ENCODE measurements at regions not wholly inside any gene's neighbourhood (a gene's known extent, or its start where the extent isn't known, plus 50 kb on each side); places are given as distances from the start of the nearest gene placed in this dataset.
"Not testable (repeated sequence)": the region's sequence is repeated elsewhere in the genome, so short reads cannot be mapped to it uniquely, and the experiment has no call there.

- H3K9me3 ChIP-seq; H3K27me3 ChIP-seq; H3K4me3 ChIP-seq; H3K36me3 ChIP-seq; H3K27ac ChIP-seq; H3K4me1 ChIP-seq; intact Hi-C loops (cut with DNase I): not testable (repeated sequence)
- peak; percentile 43 for DNase-seq
- 42 to 83% methylated on average over 15 of the region's 19 CpGs for WGBS, 2 donors
These were observed 155.5 kb downstream of the NPIPB11 start for GRCh38 chr16:29250923-29251434.

DNA sequence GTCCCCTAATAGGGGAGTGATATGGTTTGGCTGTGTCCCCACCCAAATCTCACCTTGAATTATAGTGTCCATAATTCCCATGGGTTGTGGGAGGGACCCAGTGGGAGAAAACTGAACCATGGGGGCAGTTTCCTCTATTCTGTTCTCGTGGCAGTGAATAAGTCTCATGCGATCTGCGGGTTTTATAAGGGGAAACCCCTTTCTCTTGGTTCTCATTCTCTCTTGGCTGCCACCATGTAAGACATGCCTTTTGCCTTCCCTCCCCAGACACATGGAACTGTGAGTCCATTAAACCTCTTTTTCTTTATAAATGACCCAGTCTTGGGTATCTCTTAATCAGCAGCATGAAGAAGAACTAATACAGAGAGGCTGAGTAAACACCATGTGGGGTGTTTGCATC is 156.0 kb downstream of the NPIPB11 start:
- intact Hi-C loops (cut with DNase I); DNase-seq; H3K27ac ChIP-seq; H3K27me3 ChIP-seq; H3K9me3 ChIP-seq; H3K4me1 ChIP-seq; H3K4me3 ChIP-seq; H3K36me3 ChIP-seq: not testable (repeated sequence)
- 85 to 91% methylated on average over 3 of the region's 3 CpGs for WGBS, 2 donors

GRCh38 chr16:29248940-29249318 is 157.6 kb downstream of the NPIPB11 start:
- intact Hi-C loops (cut with DNase I); H3K36me3 ChIP-seq; H3K4me3 ChIP-seq; DNase-seq; H3K27me3 ChIP-seq; H3K4me1 ChIP-seq; H3K27ac ChIP-seq; H3K9me3 ChIP-seq: not testable (repeated sequence)
- 90 to 95% methylated on average over 8 of the region's 8 CpGs for WGBS, 2 donors

DNA sequence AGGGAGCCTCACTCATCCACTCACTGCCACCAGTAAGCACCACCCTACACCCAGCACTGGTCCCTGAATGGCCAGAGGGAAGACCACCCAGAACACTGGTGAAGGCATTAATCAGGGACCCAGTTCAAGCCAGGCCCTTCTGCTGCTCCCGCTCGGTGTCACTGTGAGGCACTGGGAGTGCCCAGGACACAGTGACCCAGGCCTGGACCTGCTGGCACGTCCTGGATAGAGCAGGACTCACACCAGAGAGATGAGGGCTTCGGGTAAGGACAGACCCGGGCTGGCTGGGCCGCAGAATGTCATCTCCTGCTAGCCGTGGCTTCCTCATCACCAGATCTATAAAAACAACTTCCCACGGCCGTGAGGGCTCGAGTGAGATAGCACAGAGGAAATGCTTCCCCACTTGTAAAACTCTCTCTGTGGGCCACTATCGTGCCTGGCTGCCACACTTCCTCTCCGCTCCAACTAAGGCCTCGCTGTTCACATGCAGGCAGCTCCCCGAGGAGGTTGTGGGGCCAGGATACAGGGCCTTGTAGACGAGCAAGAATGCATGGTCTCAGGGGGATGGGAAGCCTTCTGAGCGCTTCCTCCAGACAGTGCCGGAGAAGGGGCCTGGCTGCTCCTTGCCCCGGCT is 158.1 kb downstream of the NPIPB11 start:
- H3K27ac ChIP-seq; H3K9me3 ChIP-seq; H3K4me3 ChIP-seq; intact Hi-C loops (cut with DNase I); H3K36me3 ChIP-seq; H3K4me1 ChIP-seq; H3K27me3 ChIP-seq: not testable (repeated sequence)
- peak; percentile 62 for DNase-seq
- WGBS, 2 donors: 66 to 86% methylated on average over 16 to 18 of the region's 18 CpGs

- 78 to 97% methylated on average over 3 to 5 of the region's 5 CpGs for WGBS, 2 donors
- DNase-seq; H3K27ac ChIP-seq; H3K4me1 ChIP-seq; H3K4me3 ChIP-seq; H3K36me3 ChIP-seq; intact Hi-C loops (cut with DNase I); H3K27me3 ChIP-seq; H3K9me3 ChIP-seq: not testable (repeated sequence)
These were observed 160.4 kb downstream of the NPIPB11 start for GRCh38 chr16:29246091-29246490.

- Histone ChIP-seq H3K4me3 (no peak overlapping the region), H3K4me1 (no peaks in the 10 kb centered on the region), H3K9me3 (no peaks in the 10 kb centered on the region), H3K27ac (no peak overlapping the region), H3K27me3 (no peaks in the 10 kb centered on the region), H3K36me3 (no peaks in the 10 kb centered on the region)
- DNase-seq: peak; percentile 11
- intact Hi-C loops (cut with DNase I): no loop called here
- TF ChIP-seq POLR2AphosphoS5 (IDR thresholded peaks at IDR 0.05) (no peak), EP300 (IDR thresholded peaks at IDR 0.05) (no peak), POLR2A (IDR thresholded peaks at IDR 0.05) (no peak)
- TF ChIP-seq, protein P1, sequence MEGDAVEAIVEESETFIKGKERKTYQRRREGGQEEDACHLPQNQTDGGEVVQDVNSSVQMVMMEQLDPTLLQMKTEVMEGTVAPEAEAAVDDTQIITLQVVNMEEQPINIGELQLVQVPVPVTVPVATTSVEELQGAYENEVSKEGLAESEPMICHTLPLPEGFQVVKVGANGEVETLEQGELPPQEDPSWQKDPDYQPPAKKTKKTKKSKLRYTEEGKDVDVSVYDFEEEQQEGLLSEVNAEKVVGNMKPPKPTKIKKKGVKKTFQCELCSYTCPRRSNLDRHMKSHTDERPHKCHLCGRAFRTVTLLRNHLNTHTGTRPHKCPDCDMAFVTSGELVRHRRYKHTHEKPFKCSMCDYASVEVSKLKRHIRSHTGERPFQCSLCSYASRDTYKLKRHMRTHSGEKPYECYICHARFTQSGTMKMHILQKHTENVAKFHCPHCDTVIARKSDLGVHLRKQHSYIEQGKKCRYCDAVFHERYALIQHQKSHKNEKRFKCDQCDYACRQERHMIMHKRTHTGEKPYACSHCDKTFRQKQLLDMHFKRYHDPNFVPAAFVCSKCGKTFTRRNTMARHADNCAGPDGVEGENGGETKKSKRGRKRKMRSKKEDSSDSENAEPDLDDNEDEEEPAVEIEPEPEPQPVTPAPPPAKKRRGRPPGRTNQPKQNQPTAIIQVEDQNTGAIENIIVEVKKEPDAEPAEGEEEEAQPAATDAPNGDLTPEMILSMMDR (IDR thresholded peaks at IDR 0.05): no peak
- WGBS, 2 donors: 61 to 82% methylated on average over 7 of the region's 7 CpGs
These were observed 168.5 kb downstream of the NPIPB11 start for GRCh38 chr16:29237971-29238370.

GRCh38 chr16:29237495-29237894 is 169.0 kb downstream of the NPIPB11 start:
- H3K9me3 ChIP-seq; H3K27ac ChIP-seq; H3K27me3 ChIP-seq; H3K36me3 ChIP-seq; intact Hi-C loops (cut with DNase I); H3K4me1 ChIP-seq; H3K4me3 ChIP-seq: not testable (repeated sequence)
- peak; percentile 29 for DNase-seq
- WGBS, 2 donors: 95 to 97% methylated on average over 15 of the region's 15 CpGs

- H3K4me1 ChIP-seq; H3K27me3 ChIP-seq; H3K9me3 ChIP-seq; H3K27ac ChIP-seq; H3K36me3 ChIP-seq; intact Hi-C loops (cut with DNase I); H3K4me3 ChIP-seq: not testable (repeated sequence)
- peak; percentile 30 for DNase-seq
- WGBS, 2 donors: 86 to 92% methylated on average over 30 of the region's 30 CpGs
These were observed 169.5 kb downstream of the NPIPB11 start for GRCh38 chr16:29237023-29237422.

- intact Hi-C loops (cut with DNase I); H3K27me3 ChIP-seq; H3K9me3 ChIP-seq; H3K4me3 ChIP-seq; H3K36me3 ChIP-seq; H3K4me1 ChIP-seq; H3K27ac ChIP-seq: not testable (repeated sequence)
- DNase-seq: peak; percentile 15
- 89 to 94% methylated on average over 16 of the region's 16 CpGs for WGBS, 2 donors
These were observed 170.6 kb downstream of the NPIPB11 start for GRCh38 chr16:29235836-29236370.

DNA sequence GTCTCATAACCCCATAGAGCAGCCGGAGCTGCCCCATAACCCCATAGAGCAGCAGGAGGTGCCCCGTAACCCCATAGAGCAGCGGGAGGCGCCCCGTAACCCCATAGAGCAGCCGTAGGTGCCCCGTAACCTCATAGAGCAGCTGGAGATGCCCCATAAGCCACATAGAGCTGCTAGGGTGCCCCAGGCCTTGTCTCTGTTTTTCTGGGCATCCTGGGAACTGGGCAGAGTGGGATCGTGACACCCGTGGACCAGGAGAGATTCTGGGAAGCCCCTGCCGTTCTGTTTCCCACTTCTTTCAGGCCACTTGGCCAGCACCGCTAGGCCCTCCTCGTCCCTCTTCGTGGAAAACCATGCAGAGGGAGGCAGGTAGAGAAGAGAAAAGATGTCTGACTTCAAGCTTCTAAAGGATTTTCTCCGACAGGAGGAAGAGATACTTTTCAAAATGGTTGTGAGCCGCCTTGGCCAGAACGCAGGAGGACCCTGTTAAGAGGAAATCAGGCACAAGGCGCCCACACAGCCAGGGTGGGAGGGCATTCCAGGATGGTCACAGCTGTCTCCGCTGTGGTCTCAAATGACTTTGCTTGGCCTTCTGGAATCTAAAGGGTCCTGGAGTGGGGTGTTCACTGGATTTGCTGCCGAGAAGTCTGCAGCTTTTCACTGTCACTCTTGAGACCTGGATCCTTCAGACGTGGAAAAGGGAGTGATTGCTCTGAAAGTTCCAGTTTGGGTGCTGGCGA is 171.8 kb downstream of the NPIPB11 start:
- intact Hi-C loops (cut with DNase I); H3K4me3 ChIP-seq; H3K27ac ChIP-seq; H3K27me3 ChIP-seq; H3K9me3 ChIP-seq; H3K36me3 ChIP-seq: not testable (repeated sequence)
- peak; percentile 40 for DNase-seq
- peaks cover 0 to 13% (median 0%) of the 10 kb centered on the region in 4 donors for H3K4me1 ChIP-seq
- 91 to 92% methylated on average over 21 of the region's 21 CpGs for WGBS, 2 donors

- H3K4me3 ChIP-seq; intact Hi-C loops (cut with DNase I); H3K27me3 ChIP-seq; H3K27ac ChIP-seq; H3K36me3 ChIP-seq; H3K9me3 ChIP-seq: not testable (repeated sequence)
- DNase-seq: peak; percentile 55
- 94 to 95% methylated on average over 23 of the region's 23 CpGs for WGBS, 2 donors
- H3K4me1 ChIP-seq: peaks cover 0 to 13% (median 0%) of the 10 kb centered on the region in 4 donors
These were observed 172.7 kb downstream of the NPIPB11 start for GRCh38 chr16:29233705-29234404.

All from sigmoid colon (tissue), 6 donors.